Upper lobe of left lung (tissue), 4 donors: ENCODE measurements at regions not wholly inside any gene's neighbourhood (a gene's known extent, or its start where the extent isn't known, plus 50 kb on each side); places are given as distances from the start of the nearest gene placed in this dataset.

Source experiments
- CTCF ChIP-seq, 6 experiments: fragments of 450-650 bp in 4 of 6; fragments of 200-600 bp in 2 of 6; sonication (generic) in 2 of 6; IDR thresholded peaks; one replicate each; pipeline ENCODE4 v1.5.1; 2016 to 2019; ENCODE audit warnings: antibody characterized with exemption in 6 of 6
- POLR2A ChIP-seq, 4 donors: fragments of 450-650 bp; IDR thresholded peaks; one replicate each; pipeline ENCODE4 v1.5.1; 2016 to 2017; ENCODE audit warnings: antibody characterized with exemption in 4 of 4, mild to moderate bottlenecking in 2 of 4
- POLR2AphosphoS5 ChIP-seq, 2 donors: sonication (generic); formaldehyde crosslinking; IDR thresholded peaks; one replicate each; pipeline ENCODE4 v1.5.1; 2017; ENCODE audit warnings: antibody characterized with exemption in 2 of 2

- TF ChIP-seq CTCF (IDR thresholded peaks at IDR 0.05), result no peak
- TF ChIP-seq POLR2A (IDR thresholded peaks at IDR 0.05), result no peak
- TF ChIP-seq POLR2AphosphoS5 (IDR thresholded peaks at IDR 0.05), result no peak
Measured at GRCh38 chr1:60759291-60759690, 323.1 kb upstream of the NFIA start.
